Uterus (tissue), 3 donors: ENCODE measurements at regions not wholly inside any gene's neighbourhood (a gene's known extent, or its start where the extent isn't known, plus 50 kb on each side); places are given as distances from the start of the nearest gene placed in this dataset.
"Not testable (repeated sequence)": the region's sequence is repeated elsewhere in the genome, so short reads cannot be mapped to it uniquely, and the experiment has no call there.

Source experiments
- DNase-seq, 2 donors: peaks; one replicate each; pipeline ENCODE4 v3.0.0-alpha.2; 2019 to 2020
- H3K27ac ChIP-seq, 2 donors: fragments of 200-600 bp; sonication (generic); 1 replicate in 1 of 2; 2 replicates in 1 of 2; pipeline ENCODE4 v1.5.1; 2016 to 2018
- H3K27me3 ChIP-seq, 2 donors: fragments of 200-600 bp; sonication (generic); one replicate each; pipeline ENCODE4 v1.5.1; 2018 to 2019; ENCODE audit warnings: control low read depth in 1 of 2
- H3K36me3 ChIP-seq, 2 donors: fragments of 200-600 bp; sonication (generic); one replicate each; pipeline ENCODE4 v1.5.1; 2019; ENCODE audit warnings: control low read depth in 1 of 2
- H3K4me1 ChIP-seq, 2 donors: fragments of 200-600 bp; sonication (generic); one replicate each; pipeline ENCODE4 v1.5.1; 2018 to 2019; ENCODE audit warnings: control low read depth in 1 of 2
- H3K4me3 ChIP-seq, 2 donors: fragments of 200-600 bp; sonication (generic); 1 replicate in 1 of 2; 2 replicates in 1 of 2; pipeline ENCODE4 v1.5.1; 2018 to 2019; ENCODE audit warnings: mild to moderate bottlenecking in 1 of 2
- H3K9me3 ChIP-seq, 2 donors: fragments of 200-600 bp; sonication (generic); one replicate each; pipeline ENCODE4 v1.5.1; 2019; ENCODE audit warnings: control low read depth in 1 of 2
- CTCF ChIP-seq, 4 experiments: fragments of 200-600 bp in 2 of 4; fragments of 450-650 bp in 2 of 4; sonication (generic) in 2 of 4; IDR thresholded peaks; one replicate each; pipeline ENCODE4 v1.5.1; 2016 to 2019; ENCODE audit warnings: antibody characterized with exemption in 4 of 4, mild to moderate bottlenecking in 2 of 4, moderate library complexity in 1 of 4
- POLR2A ChIP-seq, 2 donors: fragments of 450-650 bp; IDR thresholded peaks; one replicate each; pipeline ENCODE4 v1.6.1; 2016; ENCODE audit warnings: antibody characterized with exemption in 2 of 2, mild to moderate bottlenecking in 1 of 2, moderate library complexity in 1 of 2
- intact Hi-C: fragments of 100-400 bp; cut with DNase I; formaldehyde crosslinking; loops from one replicate; pipeline ENCODE4 v1.15.1; 2023; ENCODE audit warnings: low total_unique reads
- donor health status: DM: yes; HTN: yes; CAD: no.

GRCh38 chr11:16511116-16512114 lies 155.1 kb upstream of the SOX6 start:
- TF ChIP-seq POLR2A (IDR thresholded peaks at IDR 0.05), result no peak
- TF ChIP-seq CTCF (IDR thresholded peaks at IDR 0.05), result no peak
- H3K27me3 ChIP-seq, result no peaks in the 10 kb centered on the region
- intact Hi-C loops, result no loop called here

GRCh38 chr11:16505481-16505880 lies 149.1 kb upstream of the SOX6 start:
- intact Hi-C loops, result no loop called here
- no peak for TF ChIP-seq POLR2A (IDR thresholded peaks at IDR 0.05)
- no peak for TF ChIP-seq CTCF (IDR thresholded peaks at IDR 0.05)
- no peaks in the 10 kb centered on the region for H3K4me1 ChIP-seq
- H3K27me3 ChIP-seq, result no peaks in the 10 kb centered on the region
- no peak overlapping the region for H3K27ac ChIP-seq
- H3K4me3 ChIP-seq, result no peak overlapping the region
- no peak for DNase-seq
- H3K36me3 ChIP-seq, result no peaks in the 10 kb centered on the region
- peaks cover 0 to 3% of the 10 kb centered on the region in 2 donors for H3K9me3 ChIP-seq

More at GRCh38 chr11:16511116-16512114, 155.1 kb upstream of the SOX6 start:
- Histone ChIP-seq H3K4me1 (no peaks in the 10 kb centered on the region), H3K9me3 (no peaks in the 10 kb centered on the region), H3K4me3 (no peak overlapping the region), H3K36me3 (no peaks in the 10 kb centered on the region), H3K27ac (no peak overlapping the region)
- DNase-seq, result no peak

GRCh38 chr11:16503891-16504290 lies 147.5 kb upstream of the SOX6 start:
- H3K9me3 ChIP-seq, H3K36me3 ChIP-seq, H3K27ac ChIP-seq, intact Hi-C loops, DNase-seq, H3K4me1 ChIP-seq, H3K27me3 ChIP-seq, H3K4me3 ChIP-seq: not testable (repeated sequence)

GRCh38 chr11:16494918-16495691 lies 138.8 kb upstream of the SOX6 start:
- H3K36me3 ChIP-seq, result no peaks in the 10 kb centered on the region
- H3K9me3 ChIP-seq, result no peaks in the 10 kb centered on the region
- H3K4me3 ChIP-seq, result no peak overlapping the region
- intact Hi-C loops, result no loop called here
- H3K27me3 ChIP-seq, result no peaks in the 10 kb centered on the region
- DNase-seq, result no peak
- no peaks in the 10 kb centered on the region for H3K4me1 ChIP-seq
- H3K27ac ChIP-seq, result no peak overlapping the region
- no peak for TF ChIP-seq POLR2A (IDR thresholded peaks at IDR 0.05)
- no peak for TF ChIP-seq CTCF (IDR thresholded peaks at IDR 0.05)

- intact Hi-C loops, result no loop called here
- H3K27ac ChIP-seq, result no peak overlapping the region
- H3K27me3 ChIP-seq, result no peaks in the 10 kb centered on the region
- no peaks in the 10 kb centered on the region for H3K4me1 ChIP-seq
- H3K4me3 ChIP-seq, result no peak overlapping the region
- H3K9me3 ChIP-seq, result no peaks in the 10 kb centered on the region
- H3K36me3 ChIP-seq, result no peaks in the 10 kb centered on the region
- DNase-seq, result no peak
- TF ChIP-seq CTCF (IDR thresholded peaks at IDR 0.05) (no peak), POLR2A (IDR thresholded peaks at IDR 0.05) (no peak)
Observed at GRCh38 chr11:16484434-16484833, 128.1 kb upstream of the SOX6 start.
